ENCODE measurements at regions not wholly inside any gene's neighbourhood (a gene's known extent, or its start where the extent isn't known, plus 50 kb on each side); places are given as distances from the start of the nearest gene placed in this dataset.
"Not testable (repeated sequence)": the region's sequence is repeated elsewhere in the genome, so short reads cannot be mapped to it uniquely, and the experiment has no call there.

- no peak for DNase-seq
These were observed 1188.6 kb upstream of the SEMA6A start for GRCh38 chr5:117763271-117763670.

GRCh38 chr5:117761186-117761585, 1186.6 kb upstream of the SEMA6A start:
- no peak for DNase-seq

- no peak for DNase-seq
These were observed 1185.4 kb upstream of the SEMA6A start for GRCh38 chr5:117759849-117760499.

- no peak for DNase-seq
These were observed 1177.8 kb upstream of the SEMA6A start for GRCh38 chr5:117752403-117752802.

- DNase-seq, result no peak
These were observed 1173.7 kb upstream of the SEMA6A start for GRCh38 chr5:117748336-117748735.

GRCh38 chr5:117743337-117743736, 1168.7 kb upstream of the SEMA6A start:
- DNase-seq, result no peak

- no peak for DNase-seq
These were observed 1167.1 kb upstream of the SEMA6A start for GRCh38 chr5:117741655-117742206.

GRCh38 chr5:117740268-117740667, 1165.6 kb upstream of the SEMA6A start:
- DNase-seq, result no peak

GRCh38 chr5:117738571-117738970, 1163.9 kb upstream of the SEMA6A start:
- no peak for DNase-seq

- no peak for DNase-seq
These were observed 1162.1 kb upstream of the SEMA6A start for GRCh38 chr5:117736698-117737097.

GRCh38 chr5:117734056-117734455, 1159.4 kb upstream of the SEMA6A start:
- DNase-seq, result no peak

GRCh38 chr5:117733051-117733450, 1158.4 kb upstream of the SEMA6A start:
- no peak for DNase-seq

GRCh38 chr5:117732264-117732663, 1157.6 kb upstream of the SEMA6A start:
- no peak for DNase-seq

GRCh38 chr5:117731446-117731845, 1156.8 kb upstream of the SEMA6A start:
- DNase-seq, result no peak

GRCh38 chr5:117720784-117721183, 1146.2 kb upstream of the SEMA6A start:
- DNase-seq, result not testable (repeated sequence)

GRCh38 chr5:117719413-117719812, 1144.8 kb upstream of the SEMA6A start:
- no peak for DNase-seq

- no peak for DNase-seq
These were observed 1139.1 kb upstream of the SEMA6A start for GRCh38 chr5:117713585-117714198.

GRCh38 chr5:117701062-117701461, 1126.4 kb upstream of the SEMA6A start:
- DNase-seq, result no peak

GRCh38 chr5:117692606-117693005, 1118.0 kb upstream of the SEMA6A start:
- DNase-seq, result no peak

GRCh38 chr5:117691081-117691870, 1116.7 kb upstream of the SEMA6A start:
- no peak for DNase-seq

- DNase-seq, result no peak
These were observed 1116.0 kb upstream of the SEMA6A start for GRCh38 chr5:117690612-117691011.

- no peak for DNase-seq
These were observed 1112.3 kb upstream of the SEMA6A start for GRCh38 chr5:117686926-117687325.

- DNase-seq, result no peak
These were observed 1107.8 kb upstream of the SEMA6A start for GRCh38 chr5:117682416-117682815.

Measured in activated effector memory CD4-positive, alpha-beta T cell treated with anti-CD3 and anti-CD28 coated beads, Interleukin-2, amount 50 U/mL, for 16 hours (primary cell).